Ureter (tissue), 1 donor: ENCODE measurements at regions not wholly inside any gene's neighbourhood (a gene's known extent, or its start where the extent isn't known, plus 50 kb on each side); places are given as distances from the start of the nearest gene placed in this dataset.

Source experiments
- DNase-seq: peaks from one replicate; pipeline ENCODE4 v3.0.0-alpha.2; 2020; ENCODE audit warnings: low spot score
- donor health status: DM: yes; HTN: yes; CAD: no.

DNA sequence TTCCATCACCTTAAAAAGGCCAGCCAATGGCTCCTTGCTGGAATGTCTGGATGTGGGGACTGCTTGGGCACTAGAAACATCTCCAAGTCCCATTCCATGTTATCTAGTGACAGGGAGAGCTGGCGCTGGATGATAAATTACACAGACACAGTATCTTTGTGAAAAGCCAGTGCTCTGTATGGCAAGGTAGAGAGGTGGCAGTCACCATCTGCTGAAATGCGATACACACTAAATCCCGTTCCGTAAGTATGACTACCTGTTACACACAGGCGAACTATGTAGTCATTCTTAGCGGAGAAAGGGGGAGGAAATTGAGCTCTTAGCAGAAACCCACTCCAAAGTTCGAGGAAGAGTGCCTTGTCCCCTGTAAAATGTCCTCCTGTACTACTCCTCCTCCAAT, 81.0 kb upstream of the MYOCD start:
- DNase-seq = no peak

DNA sequence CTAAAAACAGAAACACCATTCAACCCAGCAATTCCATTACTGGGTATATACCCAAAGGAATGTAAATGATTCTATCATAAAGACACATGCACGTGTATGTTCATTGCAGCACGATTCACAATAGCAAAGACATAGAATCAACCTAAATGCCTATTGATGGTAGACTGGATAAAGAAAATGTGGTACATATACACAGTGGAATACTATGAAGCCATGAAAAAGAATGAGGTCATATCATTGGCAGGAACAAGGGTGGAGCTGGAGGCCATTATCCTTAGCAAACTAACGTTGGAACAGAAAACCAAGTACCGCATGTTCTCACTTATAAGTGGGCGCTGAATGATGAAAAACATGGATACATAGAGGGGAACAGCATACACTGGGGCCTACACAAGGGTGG, 77.2 kb upstream of the MYOCD start:
- DNase-seq = no peak

DNA sequence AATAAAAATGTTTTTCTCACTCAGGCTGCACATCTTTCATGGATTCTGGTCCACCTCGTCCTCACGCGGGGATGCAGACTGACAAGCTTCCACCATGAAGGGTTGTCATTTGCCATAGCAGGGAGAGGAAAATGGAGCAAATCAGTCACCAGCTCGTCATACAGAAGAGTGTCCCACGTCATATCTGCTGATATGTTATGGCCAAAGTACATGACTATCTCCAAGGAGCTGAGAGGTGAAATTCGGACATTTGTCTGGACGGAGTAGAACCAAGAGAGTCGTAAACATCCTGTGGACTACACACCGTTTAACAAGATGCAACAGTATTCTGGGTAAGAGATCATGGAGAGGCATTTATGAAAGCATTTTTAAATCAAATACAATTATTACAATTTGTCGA, 75.3 kb upstream of the MYOCD start:
- no peak for DNase-seq

DNA sequence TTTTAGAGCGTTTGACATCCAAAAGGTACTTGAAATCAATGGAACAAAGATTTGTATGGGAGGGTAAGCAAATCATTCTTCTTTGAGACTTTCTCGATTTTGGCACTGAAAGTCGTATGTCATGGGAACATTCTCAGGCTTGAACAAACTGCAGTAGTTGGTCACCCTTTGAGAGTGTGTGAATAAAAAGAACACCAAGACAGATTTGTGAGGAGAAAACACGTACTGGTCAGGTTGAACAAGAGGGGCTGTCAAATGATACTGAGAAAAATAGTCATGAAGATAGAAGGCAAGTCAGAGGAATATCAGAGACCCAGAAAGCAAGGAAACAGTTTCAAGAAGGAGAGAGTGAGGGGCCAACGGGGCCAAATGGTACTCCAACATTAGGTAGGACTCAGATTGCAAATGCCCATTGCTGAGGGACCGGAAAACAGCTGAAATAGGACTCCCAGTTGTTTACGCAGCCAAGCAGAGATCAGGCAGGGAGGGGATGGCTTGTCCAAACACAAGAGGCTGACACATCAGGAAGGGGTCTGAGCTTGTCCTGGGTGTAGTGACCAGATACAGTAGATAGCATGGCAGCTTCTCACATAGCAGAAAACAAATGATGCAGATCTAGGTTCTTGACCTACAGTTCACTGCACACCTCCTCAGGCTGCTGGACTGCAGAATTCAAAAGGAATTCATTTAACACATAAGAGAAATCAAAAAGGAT, 74.5 kb upstream of the MYOCD start:
- DNase-seq = no peak

DNA sequence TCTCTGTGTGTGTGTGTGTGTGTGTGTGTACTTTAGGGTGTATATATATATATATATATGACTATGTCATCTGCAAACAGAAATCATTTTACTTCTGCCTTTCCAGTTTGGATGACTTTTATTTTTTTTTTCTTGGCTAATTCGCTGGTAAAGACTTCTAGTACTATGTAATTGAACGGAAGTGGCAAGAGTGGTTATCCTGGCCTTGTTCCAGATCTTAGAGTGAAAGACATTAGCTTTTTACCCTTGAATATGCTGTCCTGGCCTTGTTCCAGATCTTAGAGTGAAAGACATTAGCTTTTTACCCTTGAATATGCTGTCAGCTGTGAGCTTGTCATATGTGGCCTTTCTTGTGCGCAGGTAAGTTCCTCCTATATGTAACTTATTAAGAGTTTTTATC, 72.7 kb upstream of the MYOCD start:
- no peak for DNase-seq

DNA sequence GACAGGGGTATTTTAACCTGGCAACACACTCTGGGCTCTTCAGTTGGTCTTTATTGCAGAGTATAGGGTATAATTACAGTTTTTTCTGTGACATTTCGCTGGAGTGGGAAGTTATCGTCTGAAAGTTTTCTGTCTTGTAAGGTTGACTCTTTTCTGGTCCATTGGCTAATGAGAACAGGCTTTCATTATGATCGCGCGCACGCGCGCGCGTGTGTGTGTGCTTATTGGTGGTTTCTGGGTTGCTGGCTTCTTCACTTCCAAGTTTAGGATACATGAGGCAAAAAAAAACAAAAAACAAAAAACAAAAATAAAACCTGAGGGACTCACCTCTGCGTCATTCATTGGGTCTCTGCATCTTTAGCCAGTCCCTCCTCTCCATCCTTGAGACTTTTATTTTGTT, 68.7 kb upstream of the MYOCD start:
- no peak for DNase-seq

DNA sequence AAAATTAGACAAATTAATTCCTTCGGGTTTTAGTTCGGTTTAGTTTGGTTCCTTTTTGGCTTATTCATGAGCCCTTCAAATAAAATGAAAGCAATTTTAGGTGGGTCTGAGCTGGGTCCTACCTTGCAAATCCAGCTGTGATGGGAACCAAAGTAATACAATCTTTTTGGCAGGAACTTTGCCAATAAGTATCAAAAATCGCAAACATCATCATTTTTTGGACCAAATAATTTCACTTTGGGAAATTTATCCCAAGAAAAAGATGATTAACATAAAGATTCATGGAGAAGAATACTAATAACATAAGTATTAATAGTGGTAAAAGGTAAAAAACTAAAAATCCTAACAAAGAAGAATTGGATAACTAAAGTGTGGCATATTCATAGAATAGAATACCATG, 67.8 kb upstream of the MYOCD start:
- no peak for DNase-seq

DNA sequence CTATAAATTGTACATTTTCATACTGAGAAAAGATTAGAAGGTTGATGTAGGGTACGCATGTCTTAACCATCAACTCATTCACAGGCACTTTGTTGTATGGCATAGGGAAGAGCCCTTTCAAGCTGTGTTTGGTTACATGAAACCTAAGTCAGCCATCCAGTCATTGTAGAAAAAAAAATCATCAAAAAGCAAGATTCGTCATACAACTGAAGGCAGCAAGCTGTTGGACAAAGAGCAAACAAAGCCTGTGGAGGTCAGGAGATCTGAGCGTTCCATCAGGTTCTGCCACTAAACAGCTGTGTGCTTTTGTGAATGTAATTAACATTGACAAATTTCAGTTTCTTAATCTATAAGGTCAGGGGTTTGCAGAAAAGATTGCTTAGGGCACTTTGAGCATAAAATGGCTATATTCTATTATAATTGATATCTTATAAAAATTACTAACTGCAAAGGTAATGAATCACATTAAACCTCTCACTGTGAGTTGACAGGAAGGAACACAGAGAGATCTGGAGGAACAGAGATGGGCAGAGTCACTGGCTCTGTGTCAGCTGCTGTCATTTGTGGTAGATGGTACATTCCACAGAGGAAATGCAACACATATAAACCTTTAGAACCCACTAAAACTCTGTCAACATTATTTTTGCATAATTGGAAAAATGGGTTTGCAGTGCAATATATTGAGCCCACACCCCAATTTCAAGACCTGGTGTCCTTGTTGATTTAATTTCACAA, 66.3 kb upstream of the MYOCD start:
- no peak for DNase-seq

DNA sequence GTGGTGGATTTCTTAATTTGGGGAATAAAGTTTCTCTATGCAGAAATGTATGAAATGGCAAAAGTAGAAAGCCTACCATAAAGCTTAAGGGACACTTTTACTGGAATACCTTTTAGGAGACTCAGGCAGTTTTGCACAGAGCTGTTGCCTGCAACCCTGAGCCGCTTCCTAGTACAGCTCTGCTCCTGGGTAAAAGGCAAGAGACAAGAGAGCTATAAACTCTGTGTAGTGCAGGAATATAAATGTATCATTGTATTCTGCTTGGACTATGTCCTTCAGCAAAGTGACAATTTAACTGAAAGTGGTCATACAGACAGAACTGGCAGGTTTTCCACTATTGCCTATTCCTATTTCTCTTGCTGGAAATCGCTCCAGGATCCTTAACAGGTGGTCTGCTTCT, 65.3 kb upstream of the MYOCD start:
- no peak for DNase-seq

DNA sequence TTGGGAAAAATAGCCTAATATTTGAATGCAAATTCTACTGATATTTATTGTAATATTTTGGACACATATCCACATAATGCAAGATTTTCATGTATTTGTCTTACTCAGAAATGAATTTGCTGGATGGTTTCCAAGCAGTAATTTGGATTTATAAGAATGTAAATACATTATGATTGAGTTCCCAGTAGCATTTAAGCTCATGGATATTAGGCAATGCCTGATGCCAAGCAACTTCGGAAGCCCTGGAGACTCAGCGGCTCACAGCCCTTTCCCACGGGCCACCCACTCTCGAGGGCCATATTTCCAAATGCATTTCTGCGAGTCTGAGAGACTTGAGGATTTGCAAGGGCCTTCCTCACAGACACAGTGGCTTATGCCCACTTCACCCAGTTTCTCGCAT, 62.1 kb upstream of the MYOCD start:
- no peak for DNase-seq

DNA sequence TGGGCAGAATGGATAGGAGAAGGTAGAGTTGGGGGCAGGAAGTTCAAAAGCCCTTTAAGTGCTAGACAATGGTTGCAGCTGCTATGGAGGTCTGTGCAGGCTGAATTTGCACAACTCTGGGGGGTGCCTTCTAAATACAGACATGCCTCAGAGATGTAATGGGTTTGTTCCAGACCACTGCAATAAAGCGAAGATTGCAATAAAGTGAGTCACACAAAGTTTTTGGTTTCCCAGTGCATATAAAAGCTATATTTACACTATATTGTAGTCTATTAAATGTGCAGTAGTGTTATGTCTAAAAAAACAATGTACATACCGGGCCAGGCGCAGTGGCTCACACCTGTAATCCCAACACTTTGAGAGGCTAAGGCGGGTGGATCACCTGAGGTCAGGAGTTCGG, 60.5 kb upstream of the MYOCD start:
- DNase-seq = no peak

DNA sequence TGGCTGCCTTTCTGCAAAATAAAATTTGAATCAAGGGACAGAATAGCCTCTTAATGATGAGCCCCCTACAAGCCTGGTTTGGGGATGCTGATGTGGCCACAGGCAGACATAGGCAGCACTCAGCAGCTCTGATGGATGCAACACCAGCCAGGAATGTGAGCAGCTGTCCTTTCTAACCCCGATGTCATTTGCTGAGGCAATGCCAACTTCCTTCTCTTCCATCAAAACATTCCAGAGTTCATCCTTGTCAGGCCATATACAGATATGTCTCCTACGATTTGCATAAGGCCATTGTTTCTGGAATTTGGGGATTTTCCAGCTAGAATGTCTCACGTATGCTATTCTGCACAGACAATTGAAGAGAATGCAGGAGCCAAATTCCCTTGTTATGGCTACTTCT, 52.1 kb upstream of the MYOCD start:
- DNase-seq = no peak
